ENCODE measurements at regions not wholly inside any gene's neighbourhood (a gene's known extent, or its start where the extent isn't known, plus 50 kb on each side); places are given as distances from the start of the nearest gene placed in this dataset.

DNA sequence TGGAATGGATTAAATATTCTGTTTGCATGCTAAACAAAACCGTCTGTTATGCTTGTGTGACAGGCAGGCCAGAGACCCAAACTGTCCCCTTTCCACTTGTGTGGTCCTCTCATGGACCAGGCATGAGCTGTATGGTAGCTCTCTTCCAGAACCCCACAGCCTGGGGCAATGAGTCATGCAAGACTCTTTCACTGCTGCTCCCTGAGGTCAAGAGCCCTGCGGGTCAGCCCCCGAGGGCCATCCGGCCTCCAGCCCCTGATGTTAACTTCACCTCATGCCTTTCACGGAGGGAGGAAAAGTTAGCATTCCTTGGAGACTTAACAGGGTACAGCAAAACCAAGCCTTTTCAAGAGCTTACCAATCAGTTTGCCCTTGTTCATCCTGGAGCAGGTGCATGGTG, 239.1 kb upstream of the DIO3 start:
- TF ChIP-seq EZH2phosphoT487 (IDR thresholded peaks at IDR 0.05; ENCODE audit: insufficient read depth, low read depth) = no peak
- no peak for TF ChIP-seq EZH2 (IDR thresholded peaks at IDR 0.05; ENCODE audit: insufficient read depth, poor library complexity, severe bottlenecking)
